ENCODE measurements at regions not wholly inside any gene's neighbourhood (a gene's known extent, or its start where the extent isn't known, plus 50 kb on each side); places are given as distances from the start of the nearest gene placed in this dataset.

- DNase-seq (ENCODE audit: low read depth, low spot score) = no peak
- Histone ChIP-seq H3K9me3 (replicated peaks; ENCODE audit: control insufficient read depth, insufficient read depth, low read length) (no peaks in the 10 kb centered on the region), H3K4me3 (replicated peaks in 1 of 3; ENCODE audit: insufficient read depth in 1 of 3, low read depth in 1 of 3, low read length in 3 of 3) (no peak overlapping the region), H4K20me1 (replicated peaks; ENCODE audit: control insufficient read depth, extremely low read depth, insufficient read depth, low read length) (no peaks in the 10 kb centered on the region), H3K4me1 (ENCODE audit: control insufficient read depth, extremely low read depth, insufficient read depth, low read length) (no peaks in the 10 kb centered on the region), H3K9ac (replicated peaks; ENCODE audit: extremely low read depth, insufficient read depth, low read length) (no peak overlapping the region), H3K4me2 (ENCODE audit: insufficient read depth, low read length) (no peak overlapping the region), H3K36me3 (ENCODE audit: control insufficient read depth in 2 of 2, extremely low read depth in 1 of 2, insufficient read depth in 2 of 2, low read length in 2 of 2) (no peaks in the 10 kb centered on the region), H3K9me1 (replicated peaks; ENCODE audit: control insufficient read depth, extremely low read depth, insufficient read depth, low read length) (no peaks in the 10 kb centered on the region), H3K27ac (ENCODE audit: insufficient read depth, low read depth, low read length) (no peak overlapping the region), H3K79me2 (ENCODE audit: control insufficient read depth, insufficient read depth, low read length) (no peaks in the 10 kb centered on the region), H2AFZ (ENCODE audit: low read depth, low read length) (no peak overlapping the region), H3K27me3 (ENCODE audit: control insufficient read depth in 2 of 2, insufficient read depth in 2 of 2, low read length in 2 of 2) (no peaks in the 10 kb centered on the region)
- ChIA-PET CTCF (no interaction called here), POLR2A (no interaction called here)
- TF ChIP-seq GATA2 (IDR thresholded peaks at IDR 0.05; ENCODE audit: insufficient read depth, insufficient read length, low read depth, low read length) = no peak
- no peak for TF ChIP-seq MYC (IDR thresholded peaks at IDR 0.05; ENCODE audit: low read depth, low read length)
- no peak for TF ChIP-seq POLR2AphosphoS5 (IDR thresholded peaks at IDR 0.05; ENCODE audit: insufficient read depth, low read depth, low read length)
- TF ChIP-seq POLR2A (IDR thresholded peaks at IDR 0.05; ENCODE audit: low read depth, low read length) = no peak
- no peak for TF ChIP-seq CTCF (IDR thresholded peaks at IDR 0.05; ENCODE audit: extremely low read depth in 1 of 2, insufficient read depth in 1 of 2, low read depth in 1 of 2, low read length in 2 of 2)
- TF ChIP-seq FOS (IDR thresholded peaks at IDR 0.05; ENCODE audit: borderline replicate concordance, insufficient read depth, low read length) = no peak
- no peak for TF ChIP-seq MAX (IDR thresholded peaks at IDR 0.05; ENCODE audit: insufficient read depth, insufficient read length)
- no peak for TF ChIP-seq EZH2 (IDR thresholded peaks at IDR 0.05; ENCODE audit: borderline replicate concordance, low read depth, low read length, severe bottlenecking)
- no peak for TF ChIP-seq JUN (IDR thresholded peaks at IDR 0.05; ENCODE audit: borderline replicate concordance, insufficient read depth, insufficient read length, low read depth)
- no peak for FAIRE-seq
- intact Hi-C loops (cut with micrococcal nuclease) (no loop called here), dilution Hi-C loops (cut with MboI; ENCODE audit: extremely low pct_ligation_motif_present, low sequenced_read_pairs) (no loop called here)
- no TSS peak for BruUV-seq (replicated peaks)
Observed at GRCh38 chr16:9412915-9413264, 321.4 kb downstream of the HAPSTR1 start.
